GM13977 (cell line): ENCODE measurements at regions not wholly inside any gene's neighbourhood (a gene's known extent, or its start where the extent isn't known, plus 50 kb on each side); places are given as distances from the start of the nearest gene placed in this dataset.

Experiments
- DNase-seq: peaks from one replicate; pipeline ENCODE4 v3.0.0; 2012; ENCODE audit warnings: low spot score
- CTCF ChIP-seq: IDR thresholded peaks from 2 replicates; pipeline ENCODE4 v1.5.1; 2012; ENCODE audit warnings: mild to moderate bottlenecking, control low read depth; ENCODE audit not compliant: insufficient read depth; ENCODE audit errors: extremely low read depth, missing control alignments
- in situ Hi-C: fragments of 300-500 bp; cut with MboI; formaldehyde crosslinking; loops from one replicate; pipeline ENCODE4 v1.12.0; 2022; ENCODE audit warnings: low sequenced_read_pairs, low pct_unique_long_range_greater_than_20kb, mixed read lengths, inconsistent platforms; ENCODE audit not compliant: unreplicated experiment

DNA sequence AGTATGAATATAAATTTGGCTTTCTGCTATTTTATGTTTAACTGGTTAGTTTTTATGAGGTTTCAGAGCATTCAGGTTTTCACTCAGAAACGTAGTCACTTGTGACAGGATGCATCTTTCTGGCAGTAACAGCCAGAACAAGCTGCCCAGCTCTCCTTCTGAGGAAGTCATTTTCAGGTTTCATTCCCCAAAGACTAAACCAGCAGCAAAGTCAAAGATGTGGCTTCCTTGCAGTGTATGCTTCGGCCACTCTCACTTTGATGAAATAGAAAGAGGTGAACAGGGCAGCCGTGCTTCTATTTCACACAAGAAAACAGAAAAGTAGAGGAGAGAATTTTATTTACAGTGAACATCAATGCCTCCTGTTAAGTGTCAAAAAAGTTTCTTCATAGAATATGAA lies 469.1 kb downstream of the BTBD3 start:
- no peak for DNase-seq
- in situ Hi-C loops, result no loop called here
- no peak for TF ChIP-seq CTCF

GRCh38 chr20:12391099-12391498 lies 473.4 kb downstream of the BTBD3 start:
- TF ChIP-seq CTCF, result no peak
- in situ Hi-C loops, result no loop called here
- DNase-seq, result no peak

GRCh38 chr20:12394786-12395185 lies 477.1 kb downstream of the BTBD3 start:
- DNase-seq, result no peak
- in situ Hi-C loops, result no loop called here
- no peak for TF ChIP-seq CTCF

GRCh38 chr20:12395353-12395752 lies 477.7 kb downstream of the BTBD3 start:
- DNase-seq, result no peak
- in situ Hi-C loops, result no loop called here
- no peak for TF ChIP-seq CTCF

- DNase-seq, result no peak
- no peak for TF ChIP-seq CTCF
- in situ Hi-C loops, result no loop called here
These were observed 478.1 kb downstream of the BTBD3 start for GRCh38 chr20:12395760-12396159.

- in situ Hi-C loops, result no loop called here
- TF ChIP-seq CTCF, result no peak
- no peak for DNase-seq
These were observed 481.6 kb downstream of the BTBD3 start for GRCh38 chr20:12399110-12399836.
